ENCODE measurements at regions not wholly inside any gene's neighbourhood (a gene's known extent, or its start where the extent isn't known, plus 50 kb on each side); places are given as distances from the start of the nearest gene placed in this dataset.

DNA sequence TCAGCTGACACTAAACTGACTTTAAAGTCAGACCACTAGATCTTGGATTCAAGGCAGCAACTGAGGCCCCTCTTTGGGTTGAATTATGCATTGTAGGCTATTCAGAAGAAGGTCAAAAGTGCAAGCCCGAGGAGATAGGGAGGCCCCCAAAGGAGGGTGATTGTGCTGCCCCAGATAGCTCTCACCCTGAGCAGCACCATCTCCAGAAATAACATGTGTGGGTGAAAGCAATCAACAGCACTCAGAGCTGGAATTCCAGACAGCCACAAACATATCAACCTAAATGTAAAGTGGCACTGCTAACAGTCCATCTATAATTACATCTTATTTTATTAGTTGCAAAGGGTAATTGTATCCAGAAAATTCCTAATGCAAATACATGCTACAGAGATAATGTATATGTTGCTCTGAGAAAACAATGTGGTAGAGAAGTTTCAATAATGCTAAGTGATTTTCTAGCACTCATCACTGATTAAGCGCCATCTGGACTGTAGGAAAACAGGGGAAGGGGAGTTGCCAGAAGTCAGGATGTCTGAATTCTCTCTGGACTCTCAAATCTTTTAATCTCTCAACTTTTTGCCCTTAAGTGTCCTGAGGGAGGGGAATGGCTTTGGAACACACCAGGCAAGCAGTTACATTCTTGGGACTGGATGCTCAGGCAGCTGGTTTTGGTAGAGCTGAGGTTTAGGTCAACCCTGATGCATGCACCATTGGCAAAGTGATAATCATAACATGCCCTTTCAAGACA is 61.8 kb upstream of the SFRP2 start:
- no peaks in the 10 kb centered on the region for H3K9me3 Mint-ChIP-seq (ENCODE audit: unreplicated experiment)
- no peak overlapping the region for H3K27ac Mint-ChIP-seq (ENCODE audit: unreplicated experiment)

DNA sequence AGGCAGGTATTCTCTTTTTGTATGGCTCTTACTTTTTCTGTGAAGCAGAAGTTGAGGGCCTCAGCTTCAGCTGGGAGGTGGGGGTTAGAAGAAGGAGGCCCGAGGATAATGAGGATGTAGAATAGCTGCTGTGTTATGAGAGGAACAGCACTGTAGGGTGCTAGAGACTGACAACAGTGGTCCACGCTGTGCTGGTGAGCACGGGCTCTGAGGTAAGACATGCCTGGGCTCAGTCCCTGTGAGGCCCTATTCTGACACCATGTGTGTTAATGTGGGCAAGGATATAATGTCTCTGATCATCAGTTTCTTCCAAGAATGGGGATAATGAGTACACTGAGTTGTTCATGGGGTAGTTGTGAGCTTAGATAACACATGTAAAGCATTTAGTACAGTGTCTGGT is 55.3 kb upstream of the SFRP2 start:
- Mint-ChIP-seq H3K9me3 (ENCODE audit: unreplicated experiment) (no peaks in the 10 kb centered on the region), H3K27ac (ENCODE audit: unreplicated experiment) (no peak overlapping the region), H3K36me3 (ENCODE audit: insufficient read depth, unreplicated experiment) (no peaks in the 10 kb centered on the region), H3K4me3 (ENCODE audit: unreplicated experiment) (no peak overlapping the region), H3K27me3 (ENCODE audit: insufficient read depth, unreplicated experiment) (peaks cover 3% of the 10 kb centered on the region), H3K4me1 (ENCODE audit: low read depth, unreplicated experiment) (no peaks in the 10 kb centered on the region)
- H3K4me1 ChIP-seq: no peaks in the 10 kb centered on the region
- no peaks in the 10 kb centered on the region for H3K36me3 ChIP-seq (ENCODE audit: control insufficient read depth, insufficient read depth, low read length)
- no peaks in the 10 kb centered on the region for H3K27me3 ChIP-seq (replicated peaks; ENCODE audit: control insufficient read depth, insufficient read depth, low read length)
- BruUV-seq (replicated peaks): no TSS peak
- no peak overlapping the region for H3K4me3 ChIP-seq (ENCODE audit: low read depth, low read length)
- ChIA-PET CTCF (no interaction called here), POLR2A (no interaction called here)
- intact Hi-C loops (cut with micrococcal nuclease; ENCODE audit: unreplicated experiment): no loop called here
- TF ChIP-seq, protein P1, sequence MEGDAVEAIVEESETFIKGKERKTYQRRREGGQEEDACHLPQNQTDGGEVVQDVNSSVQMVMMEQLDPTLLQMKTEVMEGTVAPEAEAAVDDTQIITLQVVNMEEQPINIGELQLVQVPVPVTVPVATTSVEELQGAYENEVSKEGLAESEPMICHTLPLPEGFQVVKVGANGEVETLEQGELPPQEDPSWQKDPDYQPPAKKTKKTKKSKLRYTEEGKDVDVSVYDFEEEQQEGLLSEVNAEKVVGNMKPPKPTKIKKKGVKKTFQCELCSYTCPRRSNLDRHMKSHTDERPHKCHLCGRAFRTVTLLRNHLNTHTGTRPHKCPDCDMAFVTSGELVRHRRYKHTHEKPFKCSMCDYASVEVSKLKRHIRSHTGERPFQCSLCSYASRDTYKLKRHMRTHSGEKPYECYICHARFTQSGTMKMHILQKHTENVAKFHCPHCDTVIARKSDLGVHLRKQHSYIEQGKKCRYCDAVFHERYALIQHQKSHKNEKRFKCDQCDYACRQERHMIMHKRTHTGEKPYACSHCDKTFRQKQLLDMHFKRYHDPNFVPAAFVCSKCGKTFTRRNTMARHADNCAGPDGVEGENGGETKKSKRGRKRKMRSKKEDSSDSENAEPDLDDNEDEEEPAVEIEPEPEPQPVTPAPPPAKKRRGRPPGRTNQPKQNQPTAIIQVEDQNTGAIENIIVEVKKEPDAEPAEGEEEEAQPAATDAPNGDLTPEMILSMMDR (IDR thresholded peaks at IDR 0.05; ENCODE audit: insufficient read depth in 1 of 2, low read depth in 1 of 2, low read length in 1 of 2, severe bottlenecking in 1 of 2, unreplicated experiment in 1 of 2): no peak
- no peaks in the 10 kb centered on the region for H3K9me3 ChIP-seq
- no peak for DNase-seq

More for the DNA sequence above, 61.8 kb upstream of the SFRP2 start:
- intact Hi-C loops (cut with micrococcal nuclease; ENCODE audit: unreplicated experiment): no loop called here
- TF ChIP-seq, protein P1 (IDR thresholded peaks at IDR 0.05; ENCODE audit: insufficient read depth in 1 of 2, low read depth in 1 of 2, low read length in 1 of 2, severe bottlenecking in 1 of 2, unreplicated experiment in 1 of 2): no peak
- Histone ChIP-seq H3K27me3 (replicated peaks; ENCODE audit: control insufficient read depth, insufficient read depth, low read length) (no peaks in the 10 kb centered on the region), H3K4me1 (no peaks in the 10 kb centered on the region), H3K9me3 (no peaks in the 10 kb centered on the region), H3K4me3 (ENCODE audit: low read depth, low read length) (no peak overlapping the region), H3K36me3 (ENCODE audit: control insufficient read depth, insufficient read depth, low read length) (no peaks in the 10 kb centered on the region)
- POLR2A ChIA-PET: no interaction called here
- Mint-ChIP-seq H3K4me1 (ENCODE audit: low read depth, unreplicated experiment) (no peaks in the 10 kb centered on the region), H3K4me3 (ENCODE audit: unreplicated experiment) (no peak overlapping the region), H3K36me3 (ENCODE audit: insufficient read depth, unreplicated experiment) (no peaks in the 10 kb centered on the region), H3K27me3 (ENCODE audit: insufficient read depth, unreplicated experiment) (peaks cover 5% of the 10 kb centered on the region)
- DNase-seq: no peak
- CTCF ChIA-PET: no interaction called here
- no TSS peak for BruUV-seq (replicated peaks)

Measured in Caco-2 (cell line).